HG03025 (cell line): ENCODE measurements at regions not wholly inside any gene's neighbourhood (a gene's known extent, or its start where the extent isn't known, plus 50 kb on each side); places are given as distances from the start of the nearest gene placed in this dataset.
"Not testable (repeated sequence)": the region's sequence is repeated elsewhere in the genome, so short reads cannot be mapped to it uniquely, and the experiment has no call there.

Experiments used
- ATAC-seq: cut with Tn5 transposase; IDR thresholded peaks from one replicate; pipeline ENCODE4 v1.9.1; 2021; ENCODE audit warnings: mild to moderate bottlenecking, moderate library complexity; ENCODE audit not compliant: unreplicated experiment, low FRiP score

DNA sequence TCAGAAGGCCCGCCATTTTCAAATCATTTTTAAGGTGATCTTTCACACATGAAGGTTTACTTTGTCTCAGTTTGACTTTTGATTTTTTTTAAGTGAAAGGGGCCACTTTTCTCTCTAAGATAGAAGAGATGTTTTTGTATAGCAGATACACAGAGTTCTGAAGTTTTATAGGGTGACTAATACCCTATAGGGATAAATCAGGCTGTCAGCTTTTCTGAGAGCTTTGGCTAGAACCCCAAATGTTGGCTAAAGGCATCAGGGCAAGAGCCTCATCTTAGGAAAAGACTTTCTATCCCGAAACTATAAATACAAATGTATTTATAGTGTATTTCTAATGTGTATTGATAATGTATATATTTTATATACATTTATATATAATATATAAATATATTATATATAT is 181.4 kb downstream of the TBX18 start:
- ATAC-seq, result no peak

DNA sequence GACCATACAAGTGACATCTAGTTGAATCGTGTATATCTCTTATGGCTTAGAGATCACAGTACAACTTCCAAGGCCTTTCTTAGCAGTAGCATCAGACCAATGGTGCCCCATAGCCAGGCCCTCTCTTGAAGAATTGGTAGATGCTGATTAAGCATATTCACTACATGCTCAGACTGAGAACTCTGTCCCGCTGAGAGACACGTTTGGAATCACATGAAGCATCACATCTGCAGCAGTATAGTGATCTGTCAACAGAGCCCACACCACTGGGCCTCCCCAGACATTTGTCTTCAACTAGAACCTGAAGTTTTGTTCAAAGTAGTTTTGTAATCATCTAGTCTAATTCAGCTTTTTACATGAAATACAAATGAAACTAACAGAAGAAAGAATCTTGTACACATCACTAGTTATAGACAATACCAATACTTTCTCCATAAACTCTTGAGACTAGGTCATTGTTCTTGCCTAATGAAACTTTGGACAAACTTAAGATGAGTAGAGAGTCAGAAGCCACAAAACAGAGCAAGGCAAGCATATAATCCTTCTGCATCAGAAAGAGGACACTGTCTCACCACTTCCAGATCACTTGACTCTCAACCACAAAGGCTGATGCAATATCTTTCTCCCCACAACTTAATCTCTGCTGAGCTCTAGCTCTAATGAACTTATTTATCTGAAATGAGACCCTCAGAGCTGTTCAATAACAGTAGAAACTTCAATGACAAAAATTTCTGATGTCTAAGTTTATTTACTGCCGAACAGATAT is 182.7 kb downstream of the TBX18 start:
- ATAC-seq, result no peak

DNA sequence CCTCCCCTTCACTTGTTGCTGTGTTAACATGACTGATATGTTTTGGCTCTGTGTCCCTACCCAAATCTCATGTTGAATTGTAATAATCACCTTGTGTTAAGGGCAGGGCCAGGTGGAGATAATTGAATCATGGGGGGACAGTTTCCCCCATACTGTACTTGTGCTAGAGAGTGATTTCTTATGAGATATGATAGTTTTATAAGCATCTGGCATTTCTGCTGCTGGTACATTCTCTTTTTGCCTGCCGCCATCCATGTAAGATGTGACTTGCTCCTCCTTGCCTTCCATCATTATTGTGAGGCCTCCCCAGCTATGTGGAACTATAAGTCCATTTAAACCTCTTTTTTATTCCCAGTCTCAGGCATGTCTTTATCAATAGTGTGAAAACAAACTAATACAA is 185.0 kb downstream of the TBX18 start:
- no peak for ATAC-seq

DNA sequence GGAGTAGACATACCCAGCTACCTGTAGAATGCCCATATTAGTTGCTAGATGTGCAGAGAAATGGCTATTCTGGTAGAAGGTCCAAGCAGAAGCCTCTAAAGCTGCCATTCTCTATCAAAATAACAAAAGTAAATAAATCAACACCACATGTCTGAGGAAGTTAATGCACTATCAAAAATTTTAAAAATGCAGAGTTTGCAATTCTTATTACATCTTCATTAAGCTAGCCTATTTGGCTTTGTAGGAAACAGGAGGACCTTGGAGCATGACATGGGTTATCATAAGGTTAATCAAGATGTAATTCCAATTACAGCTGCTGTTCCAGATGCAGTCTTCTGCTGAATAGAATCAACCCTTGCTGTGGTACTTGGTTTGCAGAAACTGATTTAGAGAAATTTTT is 188.4 kb downstream of the TBX18 start:
- no peak for ATAC-seq

DNA sequence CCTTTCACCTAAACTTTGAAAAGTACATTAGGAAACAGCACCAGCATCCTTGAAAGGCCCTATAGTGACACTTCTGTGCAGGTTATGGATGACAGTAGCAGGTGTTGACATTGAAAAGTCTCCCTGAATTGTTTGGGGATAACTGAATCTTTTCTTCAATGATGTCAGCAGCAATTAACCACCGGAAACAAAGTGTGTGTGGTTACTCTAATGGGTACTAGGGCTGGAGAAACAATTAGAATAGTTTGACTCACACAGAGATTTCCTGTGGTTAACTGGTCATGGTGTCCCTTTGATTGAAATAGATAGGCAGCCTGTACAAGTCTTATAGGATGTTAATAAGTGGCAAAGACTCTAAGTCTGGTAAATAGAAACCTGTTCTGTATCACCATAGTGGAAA is 189.1 kb downstream of the TBX18 start:
- ATAC-seq, result no peak

DNA sequence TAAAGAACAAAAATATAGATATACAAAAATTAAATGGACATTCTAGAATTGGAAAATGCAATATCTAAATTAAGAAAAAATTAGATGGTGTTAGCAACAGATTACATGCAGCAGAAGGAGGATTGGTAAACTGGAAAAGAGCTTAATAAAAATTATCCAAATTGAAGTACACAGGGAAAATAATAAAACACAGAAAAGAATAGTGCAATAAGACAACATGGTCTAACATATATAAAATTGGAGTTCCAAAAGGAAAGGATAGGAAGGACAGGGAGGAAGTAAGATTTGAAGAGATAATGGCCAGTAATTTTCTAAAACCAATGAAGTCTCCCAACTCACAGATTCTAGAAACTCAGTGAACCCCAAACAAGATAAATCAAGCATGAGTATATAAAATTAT is 194.5 kb downstream of the TBX18 start:
- ATAC-seq, result no peak

DNA sequence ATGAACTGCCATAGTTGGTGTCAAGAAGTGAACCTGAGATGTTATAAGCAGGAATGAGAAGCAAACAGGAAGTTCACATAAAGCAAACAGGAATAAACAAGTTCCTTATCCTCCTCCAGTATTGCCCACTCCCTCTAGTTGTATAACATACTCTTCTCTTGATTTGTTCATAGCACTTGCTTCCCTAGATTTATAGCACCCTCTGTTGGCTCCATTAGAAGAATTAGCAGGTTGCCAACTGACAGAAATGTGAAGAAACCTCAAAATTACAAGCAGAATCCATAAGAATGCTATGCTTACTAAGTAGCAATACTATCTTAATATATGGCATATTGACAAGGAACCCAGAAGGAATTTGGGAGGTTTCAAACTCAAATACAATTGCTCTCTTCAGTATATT is 195.4 kb downstream of the TBX18 start:
- no peak for ATAC-seq

DNA sequence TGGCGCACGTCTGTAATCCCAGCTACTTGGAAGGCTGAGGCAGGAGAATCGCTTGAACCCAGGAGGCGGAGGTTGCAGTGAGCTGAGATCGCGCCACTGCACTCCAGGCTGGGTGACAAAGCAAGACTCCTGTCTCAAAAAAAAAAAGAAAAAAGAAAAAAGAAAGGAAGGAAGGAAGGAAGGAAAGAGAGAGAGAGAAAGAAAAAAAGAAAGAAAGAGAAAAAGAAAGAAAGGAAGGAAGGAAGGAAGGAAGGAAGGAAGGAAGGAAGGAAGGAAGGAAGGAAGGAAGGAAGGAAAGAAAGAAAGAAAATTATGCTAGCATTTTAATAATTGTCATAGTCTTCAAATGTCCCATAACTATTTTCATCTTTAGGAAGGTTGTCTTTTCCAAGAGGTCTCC is 198.7 kb downstream of the TBX18 start:
- ATAC-seq, result not testable (repeated sequence)

DNA sequence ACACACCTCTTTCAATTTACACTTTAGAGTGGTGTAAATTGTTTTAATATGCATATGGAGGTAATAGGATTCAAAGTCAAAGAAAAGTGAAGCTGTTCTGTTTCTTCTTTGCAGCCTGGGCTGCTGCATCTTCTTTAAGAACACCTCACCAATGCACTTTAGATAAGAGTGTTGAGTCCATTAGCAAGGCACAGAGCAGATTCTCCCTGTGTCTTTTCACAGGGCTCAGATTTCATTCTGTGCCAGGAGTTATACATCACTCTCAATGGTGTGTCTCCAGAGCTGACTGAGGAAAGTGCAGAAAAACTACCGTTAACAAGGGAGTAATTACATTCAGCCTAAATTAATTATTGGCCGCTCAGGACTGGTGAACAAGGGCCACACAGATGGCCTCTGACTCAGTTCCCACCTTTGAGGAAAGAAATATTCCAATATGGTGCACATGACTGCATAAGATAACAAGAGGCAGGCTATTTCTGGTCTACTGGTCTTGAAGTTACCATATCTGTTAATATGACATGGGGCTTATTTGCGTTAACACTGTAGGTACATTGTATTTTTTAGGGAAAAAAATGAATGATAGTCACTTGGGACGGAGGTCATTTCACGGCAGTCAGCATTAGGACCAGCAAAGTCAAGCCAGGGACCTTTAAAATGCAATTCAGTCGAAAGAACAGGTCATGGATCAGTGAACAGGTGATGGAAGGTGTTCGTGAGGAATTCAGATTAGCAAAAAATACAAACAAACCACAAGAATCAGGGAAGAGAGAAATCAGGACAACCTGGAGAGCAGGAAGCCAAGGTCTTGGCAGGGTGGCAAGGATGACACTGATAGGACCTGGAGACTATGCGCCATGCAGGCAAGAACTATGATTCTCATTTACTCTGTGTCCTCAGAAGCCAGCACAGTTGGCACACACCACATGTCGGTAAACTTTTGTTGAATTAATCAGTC is 203.7 kb downstream of the TBX18 start:
- no peak for ATAC-seq

DNA sequence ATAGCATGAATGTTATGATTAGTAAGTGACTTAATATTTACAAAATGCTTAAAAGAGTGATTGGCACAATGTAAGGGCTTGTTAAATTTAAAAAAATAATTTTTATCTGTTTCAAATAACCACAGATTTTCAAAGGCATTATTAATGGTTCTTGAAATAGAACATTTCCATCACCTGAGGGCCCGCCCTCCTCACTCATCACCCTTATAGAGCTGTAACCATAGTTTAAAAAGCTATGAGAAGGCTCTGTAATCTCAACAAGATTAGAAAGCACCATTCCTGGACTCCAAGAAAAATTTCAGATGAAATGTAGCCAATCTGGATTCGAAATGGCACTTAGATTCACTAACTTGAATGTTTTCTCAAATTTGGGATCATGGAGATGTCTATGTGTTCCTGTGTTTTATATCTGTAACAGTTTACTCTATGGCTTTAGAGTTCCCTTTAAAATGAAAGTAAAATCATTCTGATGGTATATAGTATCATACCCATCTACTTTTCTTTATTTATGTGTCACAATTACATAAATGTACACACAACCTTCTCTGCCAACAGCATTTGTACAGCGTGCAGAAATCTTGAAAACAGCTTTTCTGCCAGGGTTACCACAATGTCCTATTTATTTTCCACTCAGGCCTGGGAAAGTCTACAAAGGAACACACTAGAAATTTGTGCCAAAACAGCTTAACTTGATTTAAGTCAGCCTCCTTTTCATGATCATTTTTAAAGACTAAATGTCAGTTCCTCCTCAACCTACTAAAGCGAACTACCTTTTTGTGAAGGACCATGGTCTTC is 207.7 kb downstream of the TBX18 start:
- ATAC-seq, result no peak

DNA sequence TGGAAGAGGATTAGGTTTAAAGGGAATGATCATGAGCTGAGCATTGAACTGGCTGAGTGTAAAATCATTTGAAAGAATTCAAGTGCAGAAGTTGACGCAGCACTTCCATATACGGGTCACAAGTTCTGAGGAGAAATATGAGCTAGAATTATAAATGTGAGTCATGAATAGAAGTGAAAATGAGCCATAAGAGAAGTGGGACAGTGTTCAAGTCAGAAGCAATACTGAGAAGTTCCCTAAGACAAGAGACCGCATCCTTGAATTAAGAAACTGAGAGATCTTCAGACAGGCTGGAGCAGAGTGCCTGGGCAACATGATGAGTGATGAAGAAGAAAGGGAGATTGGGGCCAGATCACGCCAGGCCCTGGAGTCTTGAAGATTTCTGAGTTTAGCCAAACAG is 209.7 kb downstream of the TBX18 start:
- no peak for ATAC-seq

DNA sequence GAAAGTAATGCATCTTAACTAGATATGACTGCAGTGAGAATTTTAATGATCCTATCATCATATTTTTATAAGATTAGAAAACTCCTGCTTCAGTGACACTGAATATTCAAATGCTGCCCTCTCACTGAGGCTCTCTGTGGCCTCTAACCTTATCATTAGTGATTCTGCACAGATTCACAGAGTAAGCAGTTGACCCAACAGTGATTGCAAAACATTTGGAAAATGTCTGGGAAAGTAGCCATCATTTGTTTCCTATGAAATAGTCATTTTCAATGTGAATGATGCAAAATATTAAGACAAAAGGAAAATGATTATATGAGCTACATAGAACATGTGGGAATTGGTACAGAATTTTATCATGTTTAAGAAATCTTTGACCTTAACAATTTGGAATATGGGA is 210.3 kb downstream of the TBX18 start:
- no peak for ATAC-seq

DNA sequence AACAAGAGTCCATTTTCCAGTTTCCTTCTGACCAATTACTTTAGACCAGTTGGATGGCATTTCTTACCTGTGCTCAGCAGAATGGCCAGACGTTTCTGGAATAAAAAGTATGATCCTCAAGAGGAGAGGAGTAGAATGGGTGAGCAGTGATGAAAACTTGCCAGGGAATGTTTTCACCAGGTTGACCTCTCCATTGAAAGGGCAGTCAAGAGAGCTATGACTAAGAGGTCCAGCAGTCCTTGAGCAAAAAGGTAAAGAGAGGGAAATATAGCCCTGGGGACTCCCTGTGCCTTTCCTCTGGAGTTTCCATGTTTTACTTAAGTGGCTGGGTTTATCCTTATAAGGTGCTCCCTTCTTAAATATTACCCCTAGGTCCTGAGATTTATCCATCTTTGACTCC is 210.9 kb downstream of the TBX18 start:
- ATAC-seq, result no peak

DNA sequence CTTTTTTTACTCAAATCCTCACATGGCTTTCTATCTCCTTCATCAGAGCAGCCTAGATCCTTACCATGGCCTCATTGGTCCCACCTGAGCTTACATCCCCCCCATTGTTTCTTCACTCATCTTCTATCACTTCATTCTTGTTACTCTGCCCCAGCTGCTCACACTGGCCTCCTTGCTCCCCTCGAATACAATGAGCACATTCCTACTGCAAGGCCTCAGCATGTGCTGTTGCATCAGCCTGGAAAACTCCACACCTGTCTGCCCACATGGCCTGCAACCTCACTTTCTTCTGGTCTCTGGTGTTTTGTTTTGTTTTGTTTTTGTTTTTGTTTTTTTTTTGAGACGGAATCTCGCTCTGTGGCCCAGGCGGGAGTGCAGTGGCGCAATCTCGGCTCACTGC is 212.6 kb downstream of the TBX18 start:
- ATAC-seq, result no peak

DNA sequence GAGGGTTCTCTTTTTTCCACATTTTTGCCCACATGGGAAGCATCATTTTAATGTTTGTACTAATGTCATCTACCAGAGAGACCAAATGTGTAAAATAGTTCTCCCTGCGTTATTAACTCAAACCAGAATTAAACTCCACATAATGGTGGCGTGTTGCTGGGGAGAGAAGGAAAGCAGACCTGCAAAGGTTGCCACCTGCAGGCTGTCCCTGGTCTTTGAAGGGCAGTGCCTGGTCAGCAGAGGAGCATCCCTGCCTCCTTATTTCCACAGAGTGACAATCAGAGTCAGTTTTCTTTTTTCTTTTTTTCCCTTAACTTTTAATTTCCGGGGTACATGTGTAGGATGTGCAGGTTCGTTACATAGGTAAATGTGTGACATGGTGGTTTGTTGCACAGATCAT is 214.5 kb downstream of the TBX18 start:
- no peak for ATAC-seq

DNA sequence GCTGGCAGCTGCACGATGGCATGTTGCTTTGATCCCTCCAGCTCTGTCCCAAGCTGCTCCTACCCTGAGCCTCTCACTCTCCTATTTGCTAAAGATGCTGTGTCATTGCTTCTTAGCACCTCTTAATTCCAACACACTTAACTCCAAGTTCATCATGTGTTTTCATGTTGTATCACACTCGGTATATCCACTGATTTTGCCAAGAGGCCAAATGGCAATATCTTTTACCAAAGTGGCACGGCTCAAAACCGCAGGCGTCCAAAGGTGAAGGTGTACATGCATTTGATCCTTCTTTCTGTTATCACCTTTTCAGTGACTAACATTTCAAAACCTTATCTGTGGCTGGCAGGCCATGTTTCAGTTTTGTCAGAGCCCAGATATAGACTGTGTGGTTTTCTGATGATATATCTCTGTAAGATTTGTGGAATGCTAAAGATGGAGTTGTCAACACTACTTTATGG is 217.0 kb downstream of the TBX18 start:
- ATAC-seq, result no peak

DNA sequence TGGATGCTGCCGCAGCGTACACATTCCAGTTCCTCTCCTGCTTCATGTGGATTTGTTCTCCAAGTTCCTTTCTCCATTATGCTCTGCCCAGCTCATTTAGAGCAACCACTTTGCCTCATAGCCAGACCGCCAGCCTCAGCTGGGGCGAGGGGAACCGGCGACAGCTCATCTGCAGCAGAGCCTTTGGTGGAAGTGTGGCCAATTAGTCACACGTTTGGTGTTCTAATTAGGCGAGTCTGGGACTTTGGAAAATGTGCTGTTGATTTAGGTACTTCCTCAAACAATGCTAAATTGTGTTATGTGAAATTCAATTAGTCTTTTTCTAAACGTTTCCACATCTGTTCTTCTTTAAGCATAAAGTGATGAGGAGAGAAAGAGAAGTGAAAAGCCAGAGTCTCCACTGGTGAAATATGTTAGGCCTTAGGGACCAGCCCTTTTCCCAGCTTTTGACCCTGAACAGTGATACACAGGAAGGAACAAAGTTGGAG is 217.9 kb downstream of the TBX18 start:
- no peak for ATAC-seq

DNA sequence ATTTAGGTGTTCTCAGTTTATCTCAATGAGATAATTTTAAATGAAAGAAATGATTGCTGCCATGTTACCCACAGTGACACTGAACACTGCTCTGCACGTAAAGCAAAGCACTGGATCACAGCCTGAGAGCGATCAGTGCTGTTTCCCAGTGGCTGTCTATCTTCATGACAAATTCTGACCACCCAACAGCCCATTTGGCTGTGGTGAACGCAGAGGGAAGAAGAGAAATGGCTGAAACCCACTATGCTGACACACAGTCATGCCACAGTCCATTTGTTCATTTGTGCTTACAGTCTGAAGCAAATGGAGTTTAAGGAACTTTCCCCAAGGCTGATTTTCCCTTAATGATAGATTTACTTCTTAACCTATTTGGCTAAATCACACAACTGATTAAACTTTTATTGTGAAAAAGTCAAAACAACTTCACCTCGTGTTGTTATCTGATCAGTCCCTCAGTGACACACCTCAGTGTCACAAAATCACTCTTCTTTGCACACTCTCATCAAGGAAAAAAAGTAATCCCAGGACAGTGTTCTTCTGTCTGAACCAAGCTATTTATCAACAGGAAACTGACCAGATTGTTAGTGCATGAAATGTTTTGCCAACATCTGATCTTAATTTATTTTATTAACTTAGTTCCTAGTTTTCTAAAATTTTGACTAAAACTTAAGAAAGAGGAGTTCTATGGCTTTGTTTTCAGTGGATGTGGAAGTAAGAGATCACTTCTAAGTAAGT is 225.1 kb downstream of the TBX18 start:
- no peak for ATAC-seq

DNA sequence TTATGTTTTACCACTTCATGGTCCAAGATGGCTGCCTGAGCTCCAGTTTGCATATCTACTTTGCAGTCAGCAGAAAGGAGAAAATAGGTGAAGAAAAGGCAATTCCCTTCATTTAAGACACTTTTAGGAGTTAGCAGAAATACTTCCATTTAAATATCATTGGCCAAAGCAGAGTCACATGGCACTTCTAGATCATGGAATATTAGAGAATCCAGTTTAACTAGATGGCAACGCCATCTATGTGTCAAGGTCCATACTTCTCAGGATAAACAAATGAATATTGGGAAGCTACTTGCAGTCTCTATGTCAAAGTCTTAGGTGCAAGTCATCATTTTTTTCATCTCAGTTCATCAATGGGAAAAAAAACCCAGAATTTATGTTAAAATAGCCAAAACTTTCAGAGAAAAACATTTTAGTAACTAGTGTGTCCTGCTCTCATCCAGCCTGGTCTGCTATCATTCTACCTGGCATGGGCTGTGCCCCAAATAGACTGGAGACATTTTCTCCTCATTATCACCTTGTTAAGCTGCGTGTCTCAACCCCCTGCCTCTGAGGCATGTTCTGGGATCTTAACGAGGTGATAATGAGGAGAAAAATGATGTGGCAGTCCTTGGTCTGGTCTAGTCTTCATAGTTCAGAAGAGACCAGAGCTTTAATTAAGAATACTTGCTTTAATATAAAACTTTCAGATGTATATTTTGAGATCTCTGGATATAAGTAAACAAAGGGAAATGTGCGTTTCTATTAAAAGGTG is 227.3 kb downstream of the TBX18 start:
- ATAC-seq, result no peak
